Astrocyte of the cerebellum (primary cell): ENCODE measurements at regions not wholly inside any gene's neighbourhood (a gene's known extent, or its start where the extent isn't known, plus 50 kb on each side); places are given as distances from the start of the nearest gene placed in this dataset.
"Not testable (repeated sequence)": the region's sequence is repeated elsewhere in the genome, so short reads cannot be mapped to it uniquely, and the experiment has no call there.

ENCODE experiments used
- DNase-seq: peaks from one replicate; pipeline ENCODE4 v3.0.0-alpha.2; 2011; ENCODE audit warnings: low read depth
- H3K4me3 ChIP-seq: 2 replicates; pipeline ENCODE4 v1.5.1; 2011; ENCODE audit warnings: mild to moderate bottlenecking, low read depth, low read length, moderate library complexity
- CTCF ChIP-seq: IDR thresholded peaks from 2 replicates; pipeline ENCODE4 v1.5.1; 2012; ENCODE audit warnings: low read length, low read depth, moderate library complexity, mild to moderate bottlenecking; ENCODE audit errors: missing control alignments
- in situ Hi-C: cut with HindIII; loops from 2 replicates; pipeline ENCODE4 v1.10.0; 2017; ENCODE audit warnings: low sequenced_read_pairs

GRCh38 chr15:20305015-20305465 lies 236.6 kb downstream of the GOLGA6L6 start:
- H3K4me3 ChIP-seq, in situ Hi-C loops, DNase-seq: not testable (repeated sequence)

- H3K4me3 ChIP-seq, in situ Hi-C loops, DNase-seq: not testable (repeated sequence)
Observed at GRCh38 chr15:20304282-20305014, 237.2 kb downstream of the GOLGA6L6 start.

- in situ Hi-C loops, DNase-seq, H3K4me3 ChIP-seq: not testable (repeated sequence)
Observed at GRCh38 chr15:20303248-20304171, 238.1 kb downstream of the GOLGA6L6 start.

GRCh38 chr15:20302141-20303069 lies 239.2 kb downstream of the GOLGA6L6 start:
- in situ Hi-C loops, DNase-seq, H3K4me3 ChIP-seq: not testable (repeated sequence)

- in situ Hi-C loops, DNase-seq, H3K4me3 ChIP-seq: not testable (repeated sequence)
Observed at GRCh38 chr15:20301471-20302081, 240.0 kb downstream of the GOLGA6L6 start.

GRCh38 chr15:20301041-20301390 lies 240.6 kb downstream of the GOLGA6L6 start:
- DNase-seq, in situ Hi-C loops, H3K4me3 ChIP-seq: not testable (repeated sequence)

- DNase-seq, H3K4me3 ChIP-seq, in situ Hi-C loops: not testable (repeated sequence)
Observed at GRCh38 chr15:20300351-20301040, 241.1 kb downstream of the GOLGA6L6 start.

- H3K4me3 ChIP-seq, DNase-seq, in situ Hi-C loops: not testable (repeated sequence)
Observed at GRCh38 chr15:20297603-20298123, 243.9 kb downstream of the GOLGA6L6 start.

- in situ Hi-C loops, H3K4me3 ChIP-seq, DNase-seq: not testable (repeated sequence)
Observed at GRCh38 chr15:20296261-20296660, 245.3 kb downstream of the GOLGA6L6 start.

- no peak for DNase-seq
- H3K4me3 ChIP-seq: no peak overlapping the region
- in situ Hi-C loops: no loop called here
- no peak for TF ChIP-seq CTCF
Observed at GRCh38 chr15:20295238-20295811, 246.3 kb downstream of the GOLGA6L6 start.
